LNCAP (cell line): ENCODE measurements at regions not wholly inside any gene's neighbourhood (a gene's known extent, or its start where the extent isn't known, plus 50 kb on each side); places are given as distances from the start of the nearest gene placed in this dataset.

ENCODE experiments used
- TF ChIP-seq, protein P1 (sequence below): fragments of 450-650 bp; IDR thresholded peaks from 2 replicates; pipeline ENCODE4 v1.5.1; 2017; ENCODE audit warnings: mild to moderate bottlenecking

DNA sequence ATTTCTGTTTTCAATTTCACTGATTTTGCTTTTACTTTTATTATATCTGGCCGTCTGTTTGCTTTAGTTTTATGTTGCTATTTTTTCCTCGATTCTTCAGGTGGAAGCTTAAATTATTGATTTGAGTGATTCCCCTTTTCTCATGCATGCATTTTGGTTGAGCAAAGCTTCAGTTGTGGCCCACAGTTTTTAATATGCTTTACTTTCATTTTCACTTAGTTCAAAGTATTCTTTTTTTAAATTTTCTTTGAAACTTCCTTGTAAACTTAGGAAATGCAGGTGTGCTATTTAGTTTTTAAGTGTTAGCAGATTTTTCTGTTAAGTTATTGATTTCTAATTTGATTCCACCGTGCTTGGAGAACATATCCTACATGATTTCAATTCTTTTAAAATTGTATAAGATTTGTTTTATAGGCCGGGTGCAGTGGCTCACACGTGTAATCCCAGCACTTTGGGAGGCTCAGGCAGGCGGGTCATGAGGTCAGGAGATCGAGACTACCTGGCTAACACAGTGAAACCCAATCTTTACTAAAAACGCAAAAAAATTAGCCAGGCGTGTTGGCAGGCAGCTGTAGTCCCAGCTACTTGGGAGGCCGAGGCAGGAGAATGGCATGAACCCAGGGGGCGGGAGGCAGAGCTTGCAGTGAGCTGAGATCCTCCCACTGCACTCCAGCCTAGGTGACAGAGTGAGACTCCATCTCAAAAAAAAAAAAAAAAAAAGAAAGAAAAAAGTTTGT is 531.2 kb downstream of the KIF2B start:
- TF ChIP-seq, protein P1, sequence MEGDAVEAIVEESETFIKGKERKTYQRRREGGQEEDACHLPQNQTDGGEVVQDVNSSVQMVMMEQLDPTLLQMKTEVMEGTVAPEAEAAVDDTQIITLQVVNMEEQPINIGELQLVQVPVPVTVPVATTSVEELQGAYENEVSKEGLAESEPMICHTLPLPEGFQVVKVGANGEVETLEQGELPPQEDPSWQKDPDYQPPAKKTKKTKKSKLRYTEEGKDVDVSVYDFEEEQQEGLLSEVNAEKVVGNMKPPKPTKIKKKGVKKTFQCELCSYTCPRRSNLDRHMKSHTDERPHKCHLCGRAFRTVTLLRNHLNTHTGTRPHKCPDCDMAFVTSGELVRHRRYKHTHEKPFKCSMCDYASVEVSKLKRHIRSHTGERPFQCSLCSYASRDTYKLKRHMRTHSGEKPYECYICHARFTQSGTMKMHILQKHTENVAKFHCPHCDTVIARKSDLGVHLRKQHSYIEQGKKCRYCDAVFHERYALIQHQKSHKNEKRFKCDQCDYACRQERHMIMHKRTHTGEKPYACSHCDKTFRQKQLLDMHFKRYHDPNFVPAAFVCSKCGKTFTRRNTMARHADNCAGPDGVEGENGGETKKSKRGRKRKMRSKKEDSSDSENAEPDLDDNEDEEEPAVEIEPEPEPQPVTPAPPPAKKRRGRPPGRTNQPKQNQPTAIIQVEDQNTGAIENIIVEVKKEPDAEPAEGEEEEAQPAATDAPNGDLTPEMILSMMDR = no peak

DNA sequence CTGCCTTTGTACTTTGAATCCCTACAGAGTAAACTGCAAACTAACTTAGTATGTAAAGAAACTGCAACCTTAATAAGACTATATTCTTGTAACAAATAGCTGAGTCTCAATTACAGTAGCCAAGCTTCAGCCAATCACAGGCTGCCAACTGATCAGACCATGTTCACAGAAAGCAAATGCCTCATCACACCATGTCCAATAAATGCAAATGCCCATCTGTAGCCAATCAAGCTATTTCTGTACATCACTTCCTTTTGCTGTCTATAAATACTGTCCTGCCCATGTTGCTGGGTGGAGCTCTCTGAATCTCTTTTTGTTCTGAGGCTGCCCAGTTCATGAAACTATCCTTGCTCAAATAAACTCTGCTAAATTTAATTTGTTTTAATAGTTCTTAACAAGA is 531.7 kb upstream of the TOM1L1 start:
- TF ChIP-seq, protein P1 = no peak

DNA sequence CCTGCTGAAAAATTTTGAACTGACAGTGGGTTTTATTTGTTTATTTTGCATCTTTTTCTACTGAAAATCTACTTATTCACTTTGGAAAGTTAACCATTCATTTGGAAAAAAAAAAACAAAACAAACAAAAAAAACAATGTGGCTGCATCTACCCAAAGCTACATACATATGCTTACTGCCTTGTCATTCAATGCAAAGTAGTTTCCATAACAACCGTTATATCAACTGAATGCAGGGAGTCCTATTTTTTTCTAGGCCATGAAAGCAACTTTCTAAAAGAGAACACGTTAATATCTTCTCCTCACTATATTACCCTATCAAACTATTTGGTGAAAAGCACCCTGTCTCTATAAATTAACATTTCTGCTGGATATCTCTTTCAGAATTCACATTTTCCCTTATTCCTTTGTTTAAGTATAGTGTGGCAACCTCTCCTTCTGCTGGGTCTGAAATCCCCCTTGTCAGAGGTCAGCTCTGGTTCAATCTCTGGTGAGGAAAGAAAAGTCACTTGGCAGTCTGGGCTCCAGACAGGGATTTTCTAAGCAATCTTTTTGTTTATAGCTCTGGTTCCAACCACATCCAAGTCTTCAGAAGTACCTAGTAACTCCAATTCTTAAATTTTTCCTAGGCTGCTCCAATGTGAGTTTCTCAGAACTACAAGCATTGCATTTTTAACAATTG is 528.4 kb upstream of the TOM1L1 start:
- TF ChIP-seq, protein P1 = no peak

DNA sequence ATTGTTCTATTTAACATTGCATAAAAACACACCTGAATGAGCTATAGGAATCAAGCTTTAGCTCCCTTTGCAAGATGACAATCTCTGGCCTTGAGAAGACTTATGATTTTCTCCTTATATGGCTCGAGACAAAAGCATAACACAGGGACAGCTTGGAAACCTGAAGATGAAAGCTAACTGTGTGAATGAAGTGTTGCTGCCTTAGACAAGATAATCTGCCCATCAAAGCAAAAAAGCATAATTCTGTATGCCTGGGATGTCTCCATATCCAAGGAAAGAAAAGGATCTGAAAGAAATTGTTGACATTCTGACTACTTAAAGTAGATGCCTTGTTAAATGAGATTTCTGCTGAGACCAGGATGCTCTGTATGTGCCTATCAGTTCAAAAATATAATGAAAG is 526.7 kb upstream of the TOM1L1 start:
- TF ChIP-seq, protein P1 = no peak

DNA sequence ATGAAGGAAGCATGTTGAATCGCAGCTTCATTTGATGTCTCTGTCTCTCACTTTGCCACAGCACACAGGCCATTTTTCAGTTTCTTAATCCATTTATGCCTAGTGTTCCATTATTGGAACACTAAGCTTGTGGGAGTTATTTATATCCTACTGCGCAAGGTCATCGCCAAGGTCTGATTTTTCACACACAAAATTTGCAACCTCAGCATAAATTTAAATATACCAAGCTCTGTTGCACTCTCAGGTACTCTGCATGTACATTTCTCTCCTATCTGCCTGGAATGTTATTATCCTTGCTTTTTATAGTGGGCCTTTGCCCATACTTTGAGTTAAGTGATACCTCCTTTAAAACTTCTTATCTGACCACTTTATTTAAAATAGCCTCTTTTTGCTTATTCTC is 519.2 kb upstream of the TOM1L1 start:
- TF ChIP-seq, protein P1 = no peak

DNA sequence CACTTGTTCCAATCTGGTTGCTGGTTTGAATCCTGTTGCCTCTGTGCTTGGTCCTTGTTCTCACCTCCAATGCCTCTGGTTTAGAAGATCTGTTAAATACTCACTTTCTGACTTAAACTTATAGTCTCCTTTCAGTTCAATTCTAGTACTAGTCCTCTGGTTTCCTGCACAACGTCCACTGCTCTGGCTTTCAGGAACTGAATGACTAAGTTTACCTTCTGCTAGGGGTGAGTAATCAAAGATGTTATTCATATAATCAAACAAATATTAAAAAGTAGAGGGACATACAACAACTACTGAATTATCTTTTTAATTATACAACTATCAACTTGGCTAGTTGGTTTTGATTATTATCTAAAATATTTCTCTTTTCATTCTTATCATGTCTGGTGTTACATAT is 496.4 kb upstream of the TOM1L1 start:
- TF ChIP-seq, protein P1 = no peak

DNA sequence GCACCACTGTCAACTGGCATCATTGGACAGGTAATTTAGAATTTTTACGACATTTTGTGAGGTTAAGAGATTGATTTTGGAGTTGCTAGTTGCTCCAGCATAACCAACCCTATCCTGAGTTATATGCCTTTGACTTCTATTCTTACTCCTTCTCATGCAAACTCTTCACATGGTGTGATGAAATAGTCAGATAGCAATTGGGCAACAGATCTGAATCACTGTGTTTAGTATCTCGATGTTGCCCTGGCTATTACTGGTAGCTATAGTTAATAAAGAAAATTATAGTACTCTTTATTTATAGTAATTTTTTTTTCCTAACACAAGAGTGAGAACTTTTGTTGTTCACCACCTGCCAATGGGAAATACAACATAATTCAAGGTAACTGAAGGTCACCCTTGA is 494.8 kb upstream of the TOM1L1 start:
- TF ChIP-seq, protein P1 = no peak
